ENCODE measurements at regions not wholly inside any gene's neighbourhood (a gene's known extent, or its start where the extent isn't known, plus 50 kb on each side); places are given as distances from the start of the nearest gene placed in this dataset.

DNA sequence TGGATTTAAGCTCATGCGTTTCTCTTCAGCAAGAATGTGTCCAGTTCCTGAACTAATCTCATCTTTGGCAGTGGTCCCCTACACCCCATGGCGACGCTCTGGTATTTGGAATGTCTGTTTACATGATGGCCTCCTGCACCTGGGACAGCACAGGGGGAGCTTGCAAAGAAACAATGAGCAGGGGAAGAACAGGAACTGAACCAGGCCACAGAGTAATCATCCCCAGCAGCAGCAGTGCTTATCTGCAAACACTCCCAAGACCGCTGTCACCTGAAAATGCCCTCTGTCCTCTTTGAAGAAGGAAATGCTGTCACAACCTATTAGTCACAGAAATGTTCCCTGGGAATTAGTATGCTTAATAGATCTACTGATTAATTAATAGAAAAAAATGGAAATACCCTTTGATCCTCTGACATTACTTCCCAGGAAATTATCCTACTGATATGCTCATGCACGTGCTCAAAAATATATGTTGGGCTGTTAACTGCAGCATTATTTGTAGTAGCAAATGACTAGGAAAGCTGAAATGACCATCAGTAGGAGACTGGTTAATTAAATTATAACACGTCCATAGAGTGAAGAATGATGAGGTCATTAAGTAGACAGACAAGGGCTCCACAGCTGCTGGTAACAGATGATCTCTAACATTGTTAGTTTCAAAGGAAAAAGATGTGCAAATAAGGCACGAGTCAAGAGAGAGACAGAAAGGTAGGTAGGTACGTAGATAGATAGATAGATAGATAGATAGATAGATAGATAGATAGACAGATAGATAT is 279.3 kb upstream of the FLRT2 start:
- Histone ChIP-seq H3K9me3 (replicated peaks in 1 of 2; ENCODE audit: control insufficient read depth in 1 of 2, insufficient read depth in 1 of 2, low read length in 2 of 2) (no peaks in the 10 kb centered on the region), H4K20me1 (ENCODE audit: insufficient read depth, low read length) (no peaks in the 10 kb centered on the region), H3K27ac (ENCODE audit: low read depth in 1 of 2, low read length in 2 of 2) (no peak overlapping the region), H3K4me1 (ENCODE audit: control insufficient read depth in 1 of 2, insufficient read depth in 2 of 2, low read length in 2 of 2) (no peaks in the 10 kb centered on the region), H3K79me2 (ENCODE audit: insufficient read depth, low read length) (no peaks in the 10 kb centered on the region), H3K9ac (ENCODE audit: insufficient read depth, low read length, poor library complexity, severe bottlenecking) (no peak overlapping the region), H2AFZ (ENCODE audit: insufficient read depth, low read depth, low read length, poor library complexity, severe bottlenecking) (no peak overlapping the region), H3K4me2 (replicated peaks; ENCODE audit: extremely low read depth, low read length, poor library complexity, severe bottlenecking) (no peak overlapping the region), H3K36me3 (replicated peaks in 1 of 2; ENCODE audit: control insufficient read depth in 1 of 2, insufficient read depth in 2 of 2, low read length in 2 of 2) (no peaks in the 10 kb centered on the region), H3K27me3 (ENCODE audit: control insufficient read depth in 2 of 2, insufficient read depth in 2 of 2, low read length in 2 of 2) (no peaks in the 10 kb centered on the region), H3K4me3 (replicated peaks in 1 of 3; ENCODE audit: low read depth in 2 of 3, low read length in 3 of 3) (no peak overlapping the region)
- Mint-ChIP-seq H3K9me3 (peaks cover 0 to 10% (median 4%) of the 10 kb centered on the region in 7 donors), H3K36me3 (no peaks in the 10 kb centered on the region), H3K27ac (no peak overlapping the region), H3K4me3 (no peak overlapping the region), H3K4me1 (no peaks in the 10 kb centered on the region), H3K27me3 (ENCODE audit: low read depth in 3 of 3) (peaks cover 0 to 3% (median 2%) of the 10 kb centered on the region in 3 donors)
- TF ChIP-seq, protein P1, sequence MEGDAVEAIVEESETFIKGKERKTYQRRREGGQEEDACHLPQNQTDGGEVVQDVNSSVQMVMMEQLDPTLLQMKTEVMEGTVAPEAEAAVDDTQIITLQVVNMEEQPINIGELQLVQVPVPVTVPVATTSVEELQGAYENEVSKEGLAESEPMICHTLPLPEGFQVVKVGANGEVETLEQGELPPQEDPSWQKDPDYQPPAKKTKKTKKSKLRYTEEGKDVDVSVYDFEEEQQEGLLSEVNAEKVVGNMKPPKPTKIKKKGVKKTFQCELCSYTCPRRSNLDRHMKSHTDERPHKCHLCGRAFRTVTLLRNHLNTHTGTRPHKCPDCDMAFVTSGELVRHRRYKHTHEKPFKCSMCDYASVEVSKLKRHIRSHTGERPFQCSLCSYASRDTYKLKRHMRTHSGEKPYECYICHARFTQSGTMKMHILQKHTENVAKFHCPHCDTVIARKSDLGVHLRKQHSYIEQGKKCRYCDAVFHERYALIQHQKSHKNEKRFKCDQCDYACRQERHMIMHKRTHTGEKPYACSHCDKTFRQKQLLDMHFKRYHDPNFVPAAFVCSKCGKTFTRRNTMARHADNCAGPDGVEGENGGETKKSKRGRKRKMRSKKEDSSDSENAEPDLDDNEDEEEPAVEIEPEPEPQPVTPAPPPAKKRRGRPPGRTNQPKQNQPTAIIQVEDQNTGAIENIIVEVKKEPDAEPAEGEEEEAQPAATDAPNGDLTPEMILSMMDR (IDR thresholded peaks at IDR 0.05): no peak
- 88% methylated on average over 7 of the region's 8 CpGs for WGBS (ENCODE audit: insufficient coverage)
- intact Hi-C loops (cut with micrococcal nuclease): no loop called here
- no peak for DNase-seq

DNA sequence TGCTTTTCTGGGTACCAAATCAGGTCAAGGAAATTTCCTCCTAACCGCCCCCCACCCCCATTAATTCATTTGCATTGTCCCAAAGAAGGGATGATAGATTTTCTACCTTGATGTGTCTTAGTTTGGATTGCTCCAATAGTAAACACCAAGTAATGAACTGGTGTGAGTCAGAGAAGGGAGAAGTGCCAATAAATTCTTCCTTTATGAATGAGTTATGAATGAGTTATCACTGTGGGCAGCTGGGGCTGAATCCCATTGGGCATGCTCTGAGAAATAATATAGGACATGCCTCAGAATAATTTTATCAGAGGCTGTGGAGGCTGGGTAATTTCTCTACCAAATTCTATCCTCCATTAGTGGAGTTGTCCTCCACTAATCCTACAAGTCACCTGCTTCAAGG is 277.9 kb upstream of the FLRT2 start:
- DNase-seq: no peak
- no peak overlapping the region for H2AFZ ChIP-seq (ENCODE audit: insufficient read depth, low read depth, low read length, poor library complexity, severe bottlenecking)
- no peaks in the 10 kb centered on the region for H3K9me3 ChIP-seq (replicated peaks in 1 of 2; ENCODE audit: control insufficient read depth in 1 of 2, insufficient read depth in 1 of 2, low read length in 2 of 2)
- WGBS (ENCODE audit: insufficient coverage): no CpG with 5 or more reads among the region's 1 CpG
- Mint-ChIP-seq H3K4me1 (no peaks in the 10 kb centered on the region), H3K36me3 (no peaks in the 10 kb centered on the region), H3K9me3 (peaks cover 0 to 10% (median 4%) of the 10 kb centered on the region in 7 donors), H3K27me3 (ENCODE audit: low read depth in 3 of 3) (peaks cover 0 to 3% (median 2%) of the 10 kb centered on the region in 3 donors), H3K27ac (no peak overlapping the region), H3K4me3 (no peak overlapping the region)
- no peaks in the 10 kb centered on the region for H3K36me3 ChIP-seq (replicated peaks in 1 of 2; ENCODE audit: control insufficient read depth in 1 of 2, insufficient read depth in 2 of 2, low read length in 2 of 2)
- H3K27me3 ChIP-seq (ENCODE audit: control insufficient read depth in 2 of 2, insufficient read depth in 2 of 2, low read length in 2 of 2): no peaks in the 10 kb centered on the region
- no peaks in the 10 kb centered on the region for H3K79me2 ChIP-seq (ENCODE audit: insufficient read depth, low read length)
- H3K27ac ChIP-seq (ENCODE audit: low read depth in 1 of 2, low read length in 2 of 2): no peak overlapping the region
- H4K20me1 ChIP-seq (ENCODE audit: insufficient read depth, low read length): no peaks in the 10 kb centered on the region
- intact Hi-C loops (cut with micrococcal nuclease): no loop called here
- no peaks in the 10 kb centered on the region for H3K4me1 ChIP-seq (ENCODE audit: control insufficient read depth in 1 of 2, insufficient read depth in 2 of 2, low read length in 2 of 2)
- TF ChIP-seq, protein P1 (IDR thresholded peaks at IDR 0.05): no peak
- no peak overlapping the region for H3K4me2 ChIP-seq (replicated peaks; ENCODE audit: extremely low read depth, low read length, poor library complexity, severe bottlenecking)
- H3K4me3 ChIP-seq (replicated peaks in 1 of 3; ENCODE audit: low read depth in 2 of 3, low read length in 3 of 3): no peak overlapping the region
- no peak overlapping the region for H3K9ac ChIP-seq (ENCODE audit: insufficient read depth, low read length, poor library complexity, severe bottlenecking)

All from CD14-positive monocyte (primary cell).